ENCODE measurements at regions not wholly inside any gene's neighbourhood (a gene's known extent, or its start where the extent isn't known, plus 50 kb on each side); places are given as distances from the start of the nearest gene placed in this dataset.

DNA sequence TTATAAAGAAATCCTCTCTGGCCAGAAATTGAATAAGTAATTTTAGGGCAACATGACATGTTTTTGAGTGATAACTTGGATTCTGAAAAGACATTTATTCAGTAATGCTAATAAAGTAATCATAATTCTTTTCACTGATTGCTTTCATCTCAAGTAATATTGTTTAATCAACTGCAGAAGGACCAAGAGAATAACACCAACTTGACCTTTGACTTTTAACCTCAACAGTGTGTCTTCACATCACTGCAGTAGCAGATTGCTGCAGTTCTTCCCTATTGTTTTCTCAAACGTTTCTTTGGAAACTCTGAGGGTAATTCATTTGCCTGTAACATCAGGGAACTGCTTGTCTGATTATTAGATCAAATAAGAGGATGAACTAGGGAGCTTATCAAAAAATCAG lies 104.9 kb upstream of the UPP2 start:
- H3K9me3 ChIP-seq (ENCODE audit: low read length), result no peaks in the 10 kb centered on the region
- H3K36me3 ChIP-seq (ENCODE audit: insufficient read depth, low read length), result no peaks in the 10 kb centered on the region
- Mint-ChIP-seq H3K27me3 (peaks cover 0 to 3% of the 10 kb centered on the region in 2 donors), H3K4me3 (no peak overlapping the region), H3K4me1 (no peaks in the 10 kb centered on the region), H3K9me3 (peaks cover 0 to 10% (median 2%) of the 10 kb centered on the region in 5 donors), H3K27ac (no peak overlapping the region), H3K36me3 (peaks cover 0 to 9% (median 1%) of the 10 kb centered on the region in 3 donors)
- DNase-seq, result no peak
- H3K4me3 ChIP-seq (ENCODE audit: low read length), result no peak overlapping the region
- H3K27ac ChIP-seq (ENCODE audit: low read depth, low read length), result no peak overlapping the region
- POLR2A ChIA-PET, result no interaction called here
- H3K4me1 ChIP-seq (ENCODE audit: insufficient read depth, low read length), result no peaks in the 10 kb centered on the region
- H3K27me3 ChIP-seq (ENCODE audit: insufficient read depth, low read length, poor library complexity, severe bottlenecking), result no peaks in the 10 kb centered on the region
- CTCF ChIA-PET, result interaction anchor here (0.9 kb wide), 1 partner anchor 704 kb away, joined by 3 read pairs; no protein-coding TSS in a partner anchor

DNA sequence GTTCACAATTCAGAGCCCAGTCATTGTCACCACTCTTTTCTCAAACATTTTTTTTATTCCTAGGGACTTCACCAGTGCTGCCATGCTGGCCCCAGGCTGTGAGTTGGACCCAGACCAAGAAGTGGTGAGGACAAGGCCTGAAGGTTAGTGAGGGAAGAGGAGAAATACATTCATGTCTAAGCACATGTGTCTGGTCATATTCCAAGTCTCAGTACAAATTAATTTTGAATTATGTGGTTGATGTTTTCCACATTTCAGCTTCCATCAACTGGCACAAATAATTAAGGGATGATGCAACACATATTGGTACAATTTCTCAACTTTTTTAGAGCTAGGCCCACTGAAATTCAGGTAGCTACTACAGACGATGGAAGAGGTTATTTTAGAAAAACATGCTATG lies 106.6 kb upstream of the UPP2 start:
- H3K27me3 ChIP-seq (ENCODE audit: insufficient read depth, low read length, poor library complexity, severe bottlenecking), result peaks cover 3% of the 10 kb centered on the region
- Mint-ChIP-seq H3K27ac (no peak overlapping the region), H3K9me3 (peaks cover 0 to 10% (median 2%) of the 10 kb centered on the region in 5 donors), H3K36me3 (peaks cover 0 to 9% (median 1%) of the 10 kb centered on the region in 3 donors), H3K27me3 (peaks cover 0 to 3% of the 10 kb centered on the region in 2 donors), H3K4me3 (no peak overlapping the region), H3K4me1 (no peaks in the 10 kb centered on the region)
- no peak overlapping the region for H3K4me3 ChIP-seq (ENCODE audit: low read length)
- DNase-seq, result no peak
- no peaks in the 10 kb centered on the region for H3K4me1 ChIP-seq (ENCODE audit: insufficient read depth, low read length)
- H3K27ac ChIP-seq (ENCODE audit: low read depth, low read length), result no peak overlapping the region
- CTCF ChIA-PET, result interaction anchor here (0.9 kb wide), 1 partner anchor 104 kb away, joined by 3 read pairs; no protein-coding TSS in a partner anchor
- no peaks in the 10 kb centered on the region for H3K9me3 ChIP-seq (ENCODE audit: low read length)
- H3K36me3 ChIP-seq (ENCODE audit: insufficient read depth, low read length), result no peaks in the 10 kb centered on the region
- POLR2A ChIA-PET, result no interaction called here

DNA sequence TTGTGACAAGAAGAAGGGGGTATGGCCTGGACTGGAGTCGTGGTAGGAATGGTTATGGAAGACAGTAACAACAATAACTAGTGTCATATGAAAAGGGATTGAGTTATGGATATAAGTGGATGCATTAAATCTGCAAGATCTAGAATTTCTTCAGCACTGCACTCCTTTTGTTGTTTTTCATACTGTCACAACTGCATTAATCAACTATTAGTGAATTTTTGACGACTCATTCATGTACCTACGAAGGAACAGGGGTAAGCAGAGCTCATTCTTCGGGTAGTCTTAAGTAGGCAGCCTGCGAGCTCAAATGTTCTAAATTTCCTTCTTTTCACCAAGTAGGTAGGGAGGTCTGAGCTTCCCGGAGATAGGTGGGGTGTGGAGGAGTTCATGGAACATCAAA lies 109.7 kb upstream of the UPP2 start:
- H3K36me3 ChIP-seq (ENCODE audit: insufficient read depth, low read length), result no peaks in the 10 kb centered on the region
- H3K4me3 Mint-ChIP-seq, result no peak overlapping the region
- H3K9me3 Mint-ChIP-seq, result no peaks in the 10 kb centered on the region
- peaks cover 4 to 6% of the 10 kb centered on the region in 2 donors for H3K27me3 Mint-ChIP-seq
- no peak overlapping the region for H3K27ac ChIP-seq (ENCODE audit: low read depth, low read length)
- DNase-seq, result no peak
- no peaks in the 10 kb centered on the region for H3K36me3 Mint-ChIP-seq
- no peaks in the 10 kb centered on the region for H3K9me3 ChIP-seq (ENCODE audit: low read length)
- no peak overlapping the region for H3K27ac Mint-ChIP-seq
- no peak overlapping the region for H3K4me3 ChIP-seq (ENCODE audit: low read length)
- no peaks in the 10 kb centered on the region for H3K4me1 ChIP-seq (ENCODE audit: insufficient read depth, low read length)
- peaks cover 3% of the 10 kb centered on the region for H3K27me3 ChIP-seq (ENCODE audit: insufficient read depth, low read length, poor library complexity, severe bottlenecking)
- ChIA-PET POLR2A (no interaction called here), CTCF (no interaction called here)
- no peaks in the 10 kb centered on the region for H3K4me1 Mint-ChIP-seq

DNA sequence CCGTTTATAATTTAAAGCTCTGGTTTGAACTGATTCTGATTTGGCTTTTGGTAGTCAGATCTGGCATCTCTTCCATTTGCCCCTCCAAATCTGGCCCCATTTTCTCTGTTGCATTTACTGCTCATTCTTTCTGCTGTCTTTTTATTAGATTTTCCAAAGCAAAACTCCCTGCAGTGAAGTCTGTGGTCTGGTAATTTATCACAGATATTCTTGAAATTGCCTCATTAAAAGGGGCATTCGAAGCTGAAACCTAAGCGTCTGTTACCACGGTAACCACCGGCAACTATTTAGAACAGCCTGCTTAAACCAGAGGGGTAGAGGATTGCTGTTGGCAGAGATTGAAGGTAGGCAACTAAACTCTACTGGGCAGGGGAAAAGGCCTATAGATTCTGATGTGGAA lies 111.5 kb upstream of the UPP2 start:
- H3K27me3 ChIP-seq (ENCODE audit: insufficient read depth, low read length, poor library complexity, severe bottlenecking), result peaks cover 3% of the 10 kb centered on the region
- POLR2A ChIA-PET, result no interaction called here
- Mint-ChIP-seq H3K9me3 (no peaks in the 10 kb centered on the region), H3K4me3 (no peak overlapping the region), H3K27ac (no peak overlapping the region), H3K36me3 (no peaks in the 10 kb centered on the region), H3K27me3 (peaks cover 10 to 20% of the 10 kb centered on the region in 2 donors), H3K4me1 (no peaks in the 10 kb centered on the region)
- H3K27ac ChIP-seq (ENCODE audit: low read depth, low read length), result no peak overlapping the region
- DNase-seq, result no peak
- no peaks in the 10 kb centered on the region for H3K4me1 ChIP-seq (ENCODE audit: insufficient read depth, low read length)
- H3K36me3 ChIP-seq (ENCODE audit: insufficient read depth, low read length), result no peaks in the 10 kb centered on the region
- H3K9me3 ChIP-seq (ENCODE audit: low read length), result no peaks in the 10 kb centered on the region
- CTCF ChIA-PET, result no interaction called here
- H3K4me3 ChIP-seq (ENCODE audit: low read length), result no peak overlapping the region

DNA sequence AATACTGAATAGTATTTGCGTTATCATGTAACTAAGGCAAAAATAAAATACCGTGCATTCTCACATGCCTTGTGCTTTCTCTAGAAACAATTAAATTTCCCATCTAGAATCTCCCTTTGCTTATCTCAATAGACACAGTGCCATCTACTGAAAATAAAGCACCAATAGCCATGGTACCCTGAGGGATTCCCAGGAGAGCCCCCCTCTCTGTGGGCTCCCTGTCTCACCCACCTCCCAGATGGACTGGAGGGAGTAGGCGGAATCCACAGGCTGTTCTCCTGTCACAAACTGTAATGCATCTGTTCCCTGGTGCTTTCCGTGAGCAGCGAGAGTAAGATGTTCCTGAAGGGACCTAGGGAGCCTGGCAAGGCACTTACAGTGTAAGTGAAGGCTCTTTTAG lies 112.4 kb upstream of the UPP2 start:
- Histone ChIP-seq H3K4me1 (ENCODE audit: insufficient read depth, low read length) (no peaks in the 10 kb centered on the region), H3K9me3 (ENCODE audit: low read length) (no peaks in the 10 kb centered on the region), H3K4me3 (ENCODE audit: low read length) (no peak overlapping the region), H3K27ac (ENCODE audit: low read depth, low read length) (no peak overlapping the region), H3K36me3 (ENCODE audit: insufficient read depth, low read length) (no peaks in the 10 kb centered on the region), H3K27me3 (ENCODE audit: insufficient read depth, low read length, poor library complexity, severe bottlenecking) (peaks cover 3% of the 10 kb centered on the region)
- ChIA-PET POLR2A (no interaction called here), CTCF (no interaction called here)
- Mint-ChIP-seq H3K9me3 (no peaks in the 10 kb centered on the region), H3K27ac (no peak overlapping the region), H3K4me1 (no peaks in the 10 kb centered on the region), H3K4me3 (no peak overlapping the region), H3K36me3 (peaks cover 0 to under 1% (median 0%) of the 10 kb centered on the region in 3 donors), H3K27me3 (peaks cover 14 to 29% of the 10 kb centered on the region in 2 donors)
- DNase-seq, result no peak

DNA sequence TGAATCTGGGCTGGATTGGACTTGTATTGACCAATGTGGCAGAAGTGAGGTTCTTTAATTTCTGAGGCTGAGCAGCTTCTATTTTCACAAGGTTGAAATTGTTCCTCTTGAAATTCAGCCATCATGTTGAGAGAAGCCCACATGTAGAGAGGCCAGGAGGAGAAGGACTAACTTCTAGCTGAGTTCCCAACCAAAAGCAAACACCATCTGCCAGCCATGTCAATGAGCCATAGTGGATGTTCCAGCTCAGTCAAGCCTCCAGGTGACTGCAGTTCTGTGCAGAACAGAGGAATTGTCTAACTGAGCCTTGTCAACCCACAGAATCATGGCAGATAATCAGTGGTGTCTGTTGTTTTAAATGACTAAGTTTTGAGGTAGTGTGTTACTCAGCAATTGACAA lies 110.6 kb upstream of the ACVR1 start:
- Mint-ChIP-seq H3K27me3 (peaks cover 14 to 49% of the 10 kb centered on the region in 2 donors), H3K9me3 (peaks cover 0 to 2% (median 0%) of the 10 kb centered on the region in 5 donors), H3K27ac (no peak overlapping the region), H3K36me3 (peaks cover 0 to 9% (median 2%) of the 10 kb centered on the region in 3 donors), H3K4me3 (no peak overlapping the region), H3K4me1 (no peaks in the 10 kb centered on the region)
- Histone ChIP-seq H3K36me3 (ENCODE audit: insufficient read depth, low read length) (no peaks in the 10 kb centered on the region), H3K4me3 (ENCODE audit: low read length) (no peak overlapping the region), H3K27ac (ENCODE audit: low read depth, low read length) (no peak overlapping the region), H3K27me3 (ENCODE audit: insufficient read depth, low read length, poor library complexity, severe bottlenecking) (peaks cover 3% of the 10 kb centered on the region), H3K4me1 (ENCODE audit: insufficient read depth, low read length) (no peaks in the 10 kb centered on the region), H3K9me3 (ENCODE audit: low read length) (no peaks in the 10 kb centered on the region)
- ChIA-PET CTCF (no interaction called here), POLR2A (no interaction called here)
- no peak for DNase-seq

DNA sequence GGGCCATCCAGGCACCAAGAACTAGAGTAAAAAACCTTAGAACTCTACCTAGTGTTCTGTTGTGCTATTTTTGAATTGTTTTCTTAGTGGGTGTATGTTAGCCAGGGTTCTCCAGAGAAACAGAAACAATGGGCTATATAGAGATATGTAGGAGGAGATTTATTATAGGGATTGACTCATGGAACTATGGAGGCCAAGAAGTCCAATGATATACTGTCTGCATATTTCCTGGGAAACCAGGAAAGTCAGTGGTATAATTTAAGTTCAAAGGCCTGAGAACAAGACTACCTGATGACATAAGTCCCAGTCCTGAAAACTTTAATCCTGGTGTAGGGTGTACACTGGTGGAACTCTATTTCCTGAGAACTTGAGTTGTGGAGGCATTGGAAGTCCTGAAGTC lies 108.7 kb upstream of the ACVR1 start:
- Mint-ChIP-seq H3K27me3 (peaks cover 14 to 52% of the 10 kb centered on the region in 2 donors), H3K36me3 (peaks cover 0 to 14% (median 2%) of the 10 kb centered on the region in 3 donors), H3K9me3 (peaks cover 0 to 10% (median 7%) of the 10 kb centered on the region in 5 donors), H3K4me1 (no peaks in the 10 kb centered on the region), H3K4me3 (no peak overlapping the region), H3K27ac (no peak overlapping the region)
- CTCF ChIA-PET, result no interaction called here
- Histone ChIP-seq H3K4me1 (ENCODE audit: insufficient read depth, low read length) (no peaks in the 10 kb centered on the region), H3K4me3 (ENCODE audit: low read length) (no peak overlapping the region), H3K36me3 (ENCODE audit: insufficient read depth, low read length) (no peaks in the 10 kb centered on the region), H3K9me3 (ENCODE audit: low read length) (no peaks in the 10 kb centered on the region), H3K27me3 (ENCODE audit: insufficient read depth, low read length, poor library complexity, severe bottlenecking) (no peaks in the 10 kb centered on the region), H3K27ac (ENCODE audit: low read depth, low read length) (no peak overlapping the region)
- POLR2A ChIA-PET, result no interaction called here
- DNase-seq, result no peak

DNA sequence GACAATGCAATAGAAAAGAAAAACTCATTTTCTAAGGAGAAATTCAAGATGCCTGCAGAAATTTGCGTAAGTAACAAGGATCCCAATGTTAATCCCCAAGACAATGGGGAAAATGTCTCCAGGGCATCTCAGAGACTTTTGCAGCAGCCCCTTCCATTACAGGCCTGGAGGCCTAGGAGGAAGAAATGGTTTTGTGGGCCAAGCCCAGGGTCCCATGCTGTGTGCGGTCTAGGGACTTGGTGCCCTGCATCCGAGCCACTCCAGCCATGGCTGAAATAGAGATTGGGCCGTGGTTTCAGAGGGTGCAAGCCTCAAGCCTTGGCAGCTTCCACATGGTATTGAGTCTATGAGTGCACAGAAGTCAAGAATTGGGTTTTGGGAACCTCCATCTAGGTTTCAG lies 103.9 kb upstream of the ACVR1 start:
- peaks cover 10 to 38% of the 10 kb centered on the region in 2 donors for H3K27me3 Mint-ChIP-seq
- H3K36me3 Mint-ChIP-seq, result peaks cover 2 to 44% (median 10%) of the 10 kb centered on the region in 3 donors
- no peak overlapping the region for H3K4me3 Mint-ChIP-seq

DNA sequence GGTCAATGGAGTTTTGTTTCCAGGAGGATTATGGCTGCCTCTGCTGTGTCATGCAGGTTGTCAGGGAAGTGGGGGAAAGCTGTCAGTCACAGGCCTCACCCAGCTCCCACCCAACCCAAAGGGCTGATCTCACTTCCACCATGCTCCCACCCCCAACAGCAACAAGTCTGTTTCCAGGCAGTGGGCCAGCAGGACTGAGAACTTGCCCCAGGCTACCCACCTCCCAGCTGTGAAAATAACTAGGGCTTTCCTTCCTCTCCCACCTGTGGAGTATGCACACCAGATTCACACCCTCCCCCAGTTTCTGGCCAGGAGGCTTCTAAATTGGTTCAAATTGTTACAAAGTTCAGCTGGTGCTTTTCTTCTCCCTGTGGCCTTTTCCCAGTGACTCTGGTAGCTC lies 95.6 kb upstream of the ACVR1 start:
- H3K4me1 ChIP-seq (ENCODE audit: insufficient read depth, low read length), result no peaks in the 10 kb centered on the region
- H3K9me3 ChIP-seq (ENCODE audit: low read length), result no peaks in the 10 kb centered on the region
- Mint-ChIP-seq H3K36me3 (peaks cover 0 to 9% (median 6%) of the 10 kb centered on the region in 3 donors), H3K4me3 (no peak overlapping the region), H3K27me3 (peaks cover 0 to 6% of the 10 kb centered on the region in 2 donors), H3K27ac (no peak overlapping the region), H3K9me3 (no peaks in the 10 kb centered on the region), H3K4me1 (no peaks in the 10 kb centered on the region)
- no peaks in the 10 kb centered on the region for H3K27me3 ChIP-seq (ENCODE audit: insufficient read depth, low read length, poor library complexity, severe bottlenecking)
- H3K4me3 ChIP-seq (ENCODE audit: low read length), result no peak overlapping the region
- POLR2A ChIA-PET, result no interaction called here
- no peak overlapping the region for H3K27ac ChIP-seq (ENCODE audit: low read depth, low read length)
- no peaks in the 10 kb centered on the region for H3K36me3 ChIP-seq (ENCODE audit: insufficient read depth, low read length)
- CTCF ChIA-PET, result no interaction called here
- DNase-seq, result no peak

More for the DNA sequence above, 103.9 kb upstream of the ACVR1 start:
- Histone ChIP-seq H3K27ac (ENCODE audit: low read depth, low read length) (no peak overlapping the region), H3K27me3 (ENCODE audit: insufficient read depth, low read length, poor library complexity, severe bottlenecking) (no peaks in the 10 kb centered on the region), H3K9me3 (ENCODE audit: low read length) (no peaks in the 10 kb centered on the region), H3K4me1 (ENCODE audit: insufficient read depth, low read length) (no peaks in the 10 kb centered on the region), H3K4me3 (ENCODE audit: low read length) (no peak overlapping the region), H3K36me3 (ENCODE audit: insufficient read depth, low read length) (no peaks in the 10 kb centered on the region)
- ChIA-PET CTCF (no interaction called here), POLR2A (no interaction called here)
- Mint-ChIP-seq H3K9me3 (peaks cover 0 to 15% (median 12%) of the 10 kb centered on the region in 5 donors), H3K27ac (no peak overlapping the region), H3K4me1 (no peaks in the 10 kb centered on the region)
- no peak for DNase-seq
